CD4-positive, alpha-beta T cell (primary cell): ENCODE measurements at regions not wholly inside any gene's neighbourhood (a gene's known extent, or its start where the extent isn't known, plus 50 kb on each side); places are given as distances from the start of the nearest gene placed in this dataset.

Experiments used
- ATAC-seq: fragments of 200-7000 bp; cut with Tn5 transposase; one replicate; pipeline ENCODE4 v1.10.0; 2022; ENCODE audit warnings: mild to moderate bottlenecking; ENCODE audit not compliant: poor library complexity
- CTCF ChIA-PET: fragments of 350-600 bp; sonication (Branson Sonifier 250); formaldehyde crosslinking; loops from one replicate; lab custom pipeline; 2021; ENCODE audit warnings: antibody characterized with exemption, inconsistent platforms; lab: Charles Lee
- POLR2A ChIA-PET: fragments of 350-600 bp; sonication (Branson Sonifier 250); formaldehyde crosslinking; loops from one replicate; lab custom pipeline; 2021; ENCODE audit warnings: antibody characterized with exemption, inconsistent platforms; lab: Charles Lee
- DNase-seq, 14 experiments: peaks; one replicate each; pipeline ENCODE4 v3.0.0-alpha.2; 2013 to 2020; ENCODE audit warnings: mixed read lengths in 2 of 14
- H3K27ac ChIP-seq, 2 donors: one replicate each; pipeline versions ENCODE4 v1.5.1 to v1.7.0; 2013; ENCODE audit warnings: low read length in 2 of 2, low read depth in 1 of 2, mild to moderate bottlenecking in 1 of 2
- H3K27me3 ChIP-seq, 2 experiments: 1 replicate in 1 of 2; 2 replicates in 1 of 2; pipeline versions ENCODE4 v1.6.1 to v1.7.0; 2013; ENCODE audit warnings: low read length in 2 of 2, control low read depth in 1 of 2, mild to moderate bottlenecking in 1 of 2, moderate library complexity in 1 of 2; ENCODE audit not compliant: insufficient read depth in 2 of 2, control insufficient read depth in 1 of 2
- H3K36me3 ChIP-seq: one replicate; pipeline ENCODE4 v1.6.1; 2013; ENCODE audit warnings: low read length, control low read depth; ENCODE audit not compliant: insufficient read depth
- H3K4me1 ChIP-seq: one replicate; pipeline ENCODE4 v1.6.1; 2013; ENCODE audit warnings: low read length, control low read depth; ENCODE audit not compliant: insufficient read depth
- H3K4me3 ChIP-seq: one replicate; pipeline ENCODE4 v1.5.1; 2013; ENCODE audit warnings: mild to moderate bottlenecking, low read length, moderate library complexity
- H3K9me3 ChIP-seq, 2 experiments: 1 replicate in 1 of 2; 2 replicates in 1 of 2; pipeline versions ENCODE4 v1.6.1 to v1.7.0; 2013; ENCODE audit warnings: low read length in 2 of 2, mild to moderate bottlenecking in 2 of 2, control low read depth in 1 of 2, moderate library complexity in 1 of 2; ENCODE audit not compliant: control insufficient read depth in 1 of 2, insufficient read depth in 1 of 2
- H3K27ac Mint-ChIP-seq: one replicate; pipeline ENCODE4 v1.8.0; 2020; ENCODE audit warnings: mixed read lengths
- H3K27me3 Mint-ChIP-seq: one replicate; pipeline ENCODE4 v1.8.0; 2021; ENCODE audit warnings: mixed read lengths
- H3K36me3 Mint-ChIP-seq: one replicate; pipeline ENCODE4 v1.8.0; 2021; ENCODE audit warnings: low read depth, mixed read lengths
- H3K4me1 Mint-ChIP-seq: one replicate; pipeline ENCODE4 v1.8.0; 2021; ENCODE audit warnings: low read depth, mixed read lengths
- H3K4me3 Mint-ChIP-seq: one replicate; pipeline ENCODE4 v1.8.0; 2020; ENCODE audit warnings: mild to moderate bottlenecking, mixed read lengths
- H3K9me3 Mint-ChIP-seq: one replicate; pipeline ENCODE4 v1.8.0; 2020; ENCODE audit warnings: mixed read lengths
- CTCF ChIP-seq: fragments of 200-600 bp; IDR thresholded peaks from one replicate; pipeline ENCODE4 v1.8.0; 2022; ENCODE audit warnings: antibody characterized with exemption, mild to moderate bottlenecking
- intact Hi-C, 2 experiments: fragments of 100-400 bp; cut with DNase I in 1 of 2; cut with micrococcal nuclease in 1 of 2; formaldehyde crosslinking; loops; one replicate each; pipeline versions ENCODE4 v1.15.1 to v1.9.0; 2023 to 2025; cut with DNase I, micrococcal nuclease

GRCh38 chrX:150255441-150256296 lies 107.4 kb upstream of the MAMLD1 start:
- Mint-ChIP-seq H3K36me3 (no peaks in the 10 kb centered on the region), H3K4me3 (no peak overlapping the region), H3K4me1 (no peaks in the 10 kb centered on the region), H3K9me3 (no peaks in the 10 kb centered on the region), H3K27me3 (no peaks in the 10 kb centered on the region), H3K27ac (no peak overlapping the region)
- intact Hi-C loops = no loop called here
- Histone ChIP-seq H3K27ac (no peak overlapping the region), H3K36me3 (no peaks in the 10 kb centered on the region), H3K9me3 (no peaks in the 10 kb centered on the region), H3K4me3 (no peak overlapping the region), H3K4me1 (peaks cover 6% of the 10 kb centered on the region), H3K27me3 (no peaks in the 10 kb centered on the region)
- TF ChIP-seq CTCF = no peak
- POLR2A ChIA-PET = no interaction called here
- ATAC-seq = no peak
- CTCF ChIA-PET = no interaction called here
- no peak for DNase-seq

GRCh38 chrX:150256297-150256650 lies 106.8 kb upstream of the MAMLD1 start:
- H3K9me3 ChIP-seq = no peaks in the 10 kb centered on the region
- H3K4me3 Mint-ChIP-seq = no peak overlapping the region
- ChIA-PET POLR2A (no interaction called here), CTCF (no interaction called here)
- intact Hi-C loops = no loop called here
- TF ChIP-seq CTCF = no peak
- ATAC-seq = no peak
- no peaks in the 10 kb centered on the region for H3K27me3 Mint-ChIP-seq
- H3K4me3 ChIP-seq = no peak overlapping the region
- H3K27ac Mint-ChIP-seq = no peak overlapping the region
- H3K27me3 ChIP-seq = no peaks in the 10 kb centered on the region
- no peaks in the 10 kb centered on the region for H3K36me3 ChIP-seq
- H3K27ac ChIP-seq = no peak overlapping the region
- DNase-seq = no peak
- peaks cover 6% of the 10 kb centered on the region for H3K4me1 ChIP-seq
- no peaks in the 10 kb centered on the region for H3K36me3 Mint-ChIP-seq
- no peaks in the 10 kb centered on the region for H3K9me3 Mint-ChIP-seq
- no peaks in the 10 kb centered on the region for H3K4me1 Mint-ChIP-seq

- CTCF ChIA-PET = no interaction called here
- Mint-ChIP-seq H3K36me3 (no peaks in the 10 kb centered on the region), H3K4me1 (no peaks in the 10 kb centered on the region), H3K27ac (no peak overlapping the region), H3K9me3 (no peaks in the 10 kb centered on the region), H3K4me3 (no peak overlapping the region), H3K27me3 (no peaks in the 10 kb centered on the region)
- Histone ChIP-seq H3K27me3 (no peaks in the 10 kb centered on the region), H3K9me3 (no peaks in the 10 kb centered on the region), H3K4me1 (peaks cover 6% of the 10 kb centered on the region), H3K36me3 (no peaks in the 10 kb centered on the region), H3K4me3 (no peak overlapping the region), H3K27ac (no peak overlapping the region)
- ATAC-seq (no peak), DNase-seq (no peak)
- POLR2A ChIA-PET = no interaction called here
- intact Hi-C loops = no loop called here
- no peak for TF ChIP-seq CTCF
Observed at GRCh38 chrX:150257353-150258175, 105.6 kb upstream of the MAMLD1 start.
